Left cardiac atrium (tissue), 4 donors: ENCODE measurements at regions not wholly inside any gene's neighbourhood (a gene's known extent, or its start where the extent isn't known, plus 50 kb on each side); places are given as distances from the start of the nearest gene placed in this dataset.

ENCODE experiments used
- ATAC-seq, 2 donors: fragments of 200-7000 bp; cut with Tn5 transposase; one replicate each; pipeline ENCODE4 v1.9.1; 2020; ENCODE audit warnings: mild to moderate bottlenecking in 2 of 2, moderate library complexity in 2 of 2
- DNase-seq: peaks from one replicate; pipeline ENCODE4 v3.0.0-alpha.2; 2020
- intact Hi-C, 2 donors: fragments of 100-400 bp; cut with DNase I; formaldehyde crosslinking; loops; one replicate each; pipeline versions ENCODE4 v1.14.1 to v1.15.1; 2022 to 2023
- donor health status: DM: no; HTN: yes; CAD: no.
- donor health status: DM: no; HTN: yes; CAD: no; lungs with severe emphysema.
- donor health status: DM: yes; HTN: yes; CAD: no.
- donor health status: Dilated cardiomyopathy.

GRCh38 chr2:238657132-238658053, 190.5 kb upstream of the TWIST2 start:
- no peak for DNase-seq
- peak in 1 of 2 donors; percentile 12 for ATAC-seq
- intact Hi-C loops, result no loop called here

GRCh38 chr2:238658054-238658407, 189.9 kb upstream of the TWIST2 start:
- ATAC-seq (no peak), DNase-seq (no peak)
- intact Hi-C loops, result no loop called here

- no peak for DNase-seq
- ATAC-seq, result no peak
- intact Hi-C loops, result no loop called here
Measured at GRCh38 chr2:238658820-238659219, 189.1 kb upstream of the TWIST2 start.

GRCh38 chr2:238659231-238659630, 188.7 kb upstream of the TWIST2 start:
- intact Hi-C loops, result no loop called here
- ATAC-seq (no peak), DNase-seq (no peak)

GRCh38 chr2:238663586-238663985, 184.3 kb upstream of the TWIST2 start:
- DNase-seq, result no peak
- intact Hi-C loops, result no loop called here
- ATAC-seq, result no peak

- intact Hi-C loops, result no loop called here
- DNase-seq (no peak), ATAC-seq (no peak)
Measured at GRCh38 chr2:238665919-238666318, 182.0 kb upstream of the TWIST2 start.

- no peak for DNase-seq
- ATAC-seq, result no peak
- intact Hi-C loops, result no loop called here
Measured at GRCh38 chr2:238666543-238666942, 181.3 kb upstream of the TWIST2 start.

GRCh38 chr2:238667008-238667407, 180.9 kb upstream of the TWIST2 start:
- ATAC-seq, result no peak
- no peak for DNase-seq
- intact Hi-C loops, result no loop called here

- intact Hi-C loops, result no loop called here
- ATAC-seq, result no peak
Measured at GRCh38 chr2:238667639-238668038, 180.2 kb upstream of the TWIST2 start.

GRCh38 chr2:238668426-238668825, 179.5 kb upstream of the TWIST2 start:
- DNase-seq (no peak), ATAC-seq (no peak)
- intact Hi-C loops, result no loop called here

More at GRCh38 chr2:238667639-238668038, 180.2 kb upstream of the TWIST2 start:
- no peak for DNase-seq

GRCh38 chr2:238669046-238669445, 178.8 kb upstream of the TWIST2 start:
- intact Hi-C loops, result no loop called here
- DNase-seq, result no peak
- no peak for ATAC-seq

- DNase-seq (no peak), ATAC-seq (no peak)
- intact Hi-C loops, result no loop called here
Measured at GRCh38 chr2:238669581-238670080, 178.3 kb upstream of the TWIST2 start.

- DNase-seq (no peak), ATAC-seq (no peak)
- intact Hi-C loops, result no loop called here
Measured at GRCh38 chr2:238670111-238670585, 177.7 kb upstream of the TWIST2 start.

GRCh38 chr2:238682536-238682935, 165.3 kb upstream of the TWIST2 start:
- no peak for ATAC-seq
- no peak for DNase-seq

GRCh38 chr2:238684362-238685326, 163.2 kb upstream of the TWIST2 start:
- intact Hi-C loops, result no loop called here
- peak; percentile 60 for DNase-seq
- peak; percentile 85 to 97 for ATAC-seq

More at GRCh38 chr2:238682536-238682935, 165.3 kb upstream of the TWIST2 start:
- intact Hi-C loops, result no loop called here

GRCh38 chr2:238685327-238685709, 162.6 kb upstream of the TWIST2 start:
- intact Hi-C loops, result no loop called here
- DNase-seq (no peak), ATAC-seq (no peak)

GRCh38 chr2:238685713-238686112, 162.2 kb upstream of the TWIST2 start:
- ATAC-seq (no peak), DNase-seq (no peak)
- intact Hi-C loops, result no loop called here

GRCh38 chr2:238686223-238686622, 161.7 kb upstream of the TWIST2 start:
- no peak for ATAC-seq
- DNase-seq, result no peak
- intact Hi-C loops, result no loop called here

GRCh38 chr2:238688193-238689153, 159.4 kb upstream of the TWIST2 start:
- intact Hi-C loops, result no loop called here
- DNase-seq (no peak), ATAC-seq (peak in 1 of 2 donors; percentile 31)
